IMR-90 (cell line): ENCODE measurements at regions not wholly inside any gene's neighbourhood (a gene's known extent, or its start where the extent isn't known, plus 50 kb on each side); places are given as distances from the start of the nearest gene placed in this dataset.

Source experiments
- ATAC-seq: fragments of 200-7000 bp; cut with Tn5 transposase; 2 replicates; pipeline ENCODE4 v1.9.1; 2020; ENCODE audit warnings: low read depth, mild to moderate bottlenecking, moderate library complexity
- BruUV-seq: library from RNA; stranded (reverse); fragments of 400-500 nt; replicated peaks from 2 replicates; lab custom pipeline; 2021; lab: Mats Ljungman, UMichigan
- CTCF ChIA-PET: fragments of 300-600 bp; formaldehyde crosslinking; extraction: SDS; loops from one replicate; lab custom pipeline; 2021; ENCODE audit warnings: antibody characterized with exemption; lab: Yijun Ruan, JAX
- POLR2A ChIA-PET: fragments of 300-600 bp; sonication (Branson Sonifier 250); formaldehyde crosslinking; loops from one replicate; lab custom pipeline; 2022; ENCODE audit warnings: antibody characterized with exemption; ENCODE audit not compliant: unreplicated experiment; lab: Charles Lee
- DNase-seq: peaks from one replicate; pipeline ENCODE4 v3.0.0; 2013
- H2AFZ ChIP-seq: replicated peaks from 2 replicates; pipeline ENCODE3; 2013; ENCODE audit warnings: low read length, mild to moderate bottlenecking; ENCODE audit not compliant: poor library complexity
- H2AK5ac ChIP-seq: 2 replicates; pipeline ENCODE4 v1.6.1; 2013; ENCODE audit warnings: low read depth, low read length, inconsistent platforms
- H2AK9ac ChIP-seq: replicated peaks from 2 replicates; pipeline ENCODE3; 2013; ENCODE audit warnings: mild to moderate bottlenecking, low read depth, low read length, moderate library complexity; ENCODE audit not compliant: poor library complexity
- H2BK120ac ChIP-seq: 2 replicates; pipeline ENCODE4 v1.6.1; 2013; ENCODE audit warnings: low read depth, low read length, inconsistent platforms
- H2BK15ac ChIP-seq: 3 replicates; pipeline ENCODE4 v1.6.1; 2013; ENCODE audit warnings: low read depth, low read length, inconsistent platforms
- H2BK20ac ChIP-seq: 2 replicates; pipeline ENCODE4 v1.6.1; 2013; ENCODE audit warnings: low read depth, mild to moderate bottlenecking, inconsistent platforms, low read length, moderate library complexity
- H2BK5ac ChIP-seq: 2 replicates; pipeline ENCODE4 v1.6.1; 2013; ENCODE audit warnings: mild to moderate bottlenecking, low read depth, low read length, inconsistent platforms; ENCODE audit not compliant: poor library complexity, severe bottlenecking
- H3K14ac ChIP-seq: replicated peaks from 2 replicates; pipeline ENCODE4 v1.6.1; 2013; ENCODE audit warnings: low read depth, low read length, inconsistent platforms
- H3K18ac ChIP-seq: 2 replicates; pipeline ENCODE4 v1.6.1; 2013; ENCODE audit warnings: low read depth, low read length, control low read depth
- H3K23ac ChIP-seq: 2 replicates; pipeline ENCODE4 v1.6.1; 2013; ENCODE audit warnings: low read depth, low read length, inconsistent platforms
- H3K27ac ChIP-seq: 2 replicates; pipeline ENCODE4 v1.5.1; 2013; ENCODE audit warnings: mild to moderate bottlenecking, control low read depth, low read length; ENCODE audit not compliant: insufficient read depth
- H3K27me3 ChIP-seq: 2 replicates; pipeline ENCODE4 v1.6.1; 2013; ENCODE audit warnings: low read length; ENCODE audit not compliant: control insufficient read depth, insufficient read depth
- H3K36me3 ChIP-seq: 2 replicates; pipeline ENCODE4 v1.6.1; 2013; ENCODE audit warnings: low read length, mixed read lengths; ENCODE audit not compliant: control insufficient read depth, insufficient read depth
- H3K4ac ChIP-seq: 2 replicates; pipeline ENCODE4 v1.6.1; 2013; ENCODE audit warnings: low read depth, low read length, inconsistent platforms
- H3K4me1 ChIP-seq: 2 replicates; pipeline ENCODE4 v1.6.1; 2013; ENCODE audit warnings: low read length, mixed read lengths; ENCODE audit not compliant: control insufficient read depth, insufficient read depth
- H3K4me2 ChIP-seq: 2 replicates; pipeline ENCODE4 v1.6.1; 2013; ENCODE audit warnings: low read depth, mild to moderate bottlenecking, control low read depth, low read length, moderate library complexity
- H3K4me3 ChIP-seq: 2 replicates; pipeline ENCODE4 v1.5.1; 2013; ENCODE audit warnings: low read depth, mild to moderate bottlenecking, control low read depth, low read length, moderate library complexity; ENCODE audit not compliant: insufficient read depth
- H3K56ac ChIP-seq: 2 replicates; pipeline ENCODE4 v1.6.1; 2013; ENCODE audit warnings: low read length, inconsistent platforms; ENCODE audit not compliant: insufficient read depth; ENCODE audit errors: extremely low read depth
- H3K79me1 ChIP-seq, 2 experiments: 2 replicates each; pipeline ENCODE4 v1.6.1; 2013; ENCODE audit warnings: low read length in 2 of 2, inconsistent platforms in 1 of 2, low read depth in 1 of 2
- H3K9ac ChIP-seq: 2 replicates; pipeline ENCODE4 v1.6.1; 2013; ENCODE audit warnings: low read depth, low read length, control low read depth
- H3K9me1 ChIP-seq: 2 replicates; pipeline ENCODE4 v1.6.1; 2013; ENCODE audit warnings: low read length, inconsistent platforms; ENCODE audit not compliant: insufficient read depth
- H3K9me3 ChIP-seq: 2 replicates; pipeline ENCODE4 v1.6.1; 2013; ENCODE audit warnings: low read length; ENCODE audit not compliant: control insufficient read depth, insufficient read depth
- H4K20me1 ChIP-seq: 2 replicates; pipeline ENCODE4 v1.6.1; 2013; ENCODE audit warnings: low read length, inconsistent platforms; ENCODE audit not compliant: insufficient read depth
- H4K5ac ChIP-seq: 2 replicates; pipeline ENCODE4 v1.6.1; 2013; ENCODE audit warnings: mild to moderate bottlenecking, low read depth, low read length, control low read depth
- H4K8ac ChIP-seq, 2 experiments: 2 replicates each; pipeline ENCODE4 v1.6.1; 2013; ENCODE audit warnings: low read depth in 2 of 2, low read length in 2 of 2, control low read depth in 1 of 2, inconsistent platforms in 1 of 2
- H4K91ac ChIP-seq: 2 replicates; pipeline ENCODE4 v1.6.1; 2013; ENCODE audit warnings: low read depth, low read length, inconsistent platforms; ENCODE audit not compliant: insufficient read depth
- BHLHE40 ChIP-seq: fragments of 150-350 bp; IDR thresholded peaks from 2 replicates; pipeline ENCODE4 v1.6.1; 2016; ENCODE audit warnings: mild to moderate bottlenecking, low read depth, low read length
- MXI1 ChIP-seq: IDR thresholded peaks from 2 replicates; pipeline ENCODE4 v1.6.1; 2012; ENCODE audit warnings: low read depth, mild to moderate bottlenecking, low read length, moderate library complexity, borderline replicate concordance
- RAD21 ChIP-seq: IDR thresholded peaks from 2 replicates; pipeline ENCODE4 v1.6.1; 2012; ENCODE audit warnings: low read length, improper control_type of control experiment
- SMC3 ChIP-seq: fragments of 150-350 bp; IDR thresholded peaks from 2 replicates; pipeline ENCODE4 v1.6.1; 2016; ENCODE audit warnings: low read depth, mild to moderate bottlenecking, antibody characterized with exemption, low read length, moderate library complexity
- WGBS, 2 experiments: methylation state at CpG; one replicate each; pipeline versions ENCODE4 v1.1.5 to v1.1.7; 2013; ENCODE audit warnings: missing lambda C conversion rate in 2 of 2; ENCODE audit not compliant: insufficient read length in 1 of 2; ENCODE audit errors: extremely low coverage in 2 of 2; 5-methylcytosine and 5-hydroxymethylcytosine counted together
- dilution Hi-C: fragments of 300-500 bp; cut with HindIII; formaldehyde crosslinking; loops from one replicate; pipeline ENCODE4 v1.14.3; 2018; ENCODE audit warnings: low sequenced_read_pairs; ENCODE audit not compliant: unreplicated experiment
- in situ Hi-C: fragments of 300-500 bp; cut with MboI; formaldehyde crosslinking; loops from 3 replicates; pipeline ENCODE4 v1.14.3; 2019; ENCODE audit warnings: low sequenced_read_pairs, inconsistent platforms, mixed read lengths
- intact Hi-C: fragments of 100-400 bp; cut with micrococcal nuclease; formaldehyde crosslinking; loops from 2 replicates; pipeline ENCODE4 v1.10.0; 2022

DNA sequence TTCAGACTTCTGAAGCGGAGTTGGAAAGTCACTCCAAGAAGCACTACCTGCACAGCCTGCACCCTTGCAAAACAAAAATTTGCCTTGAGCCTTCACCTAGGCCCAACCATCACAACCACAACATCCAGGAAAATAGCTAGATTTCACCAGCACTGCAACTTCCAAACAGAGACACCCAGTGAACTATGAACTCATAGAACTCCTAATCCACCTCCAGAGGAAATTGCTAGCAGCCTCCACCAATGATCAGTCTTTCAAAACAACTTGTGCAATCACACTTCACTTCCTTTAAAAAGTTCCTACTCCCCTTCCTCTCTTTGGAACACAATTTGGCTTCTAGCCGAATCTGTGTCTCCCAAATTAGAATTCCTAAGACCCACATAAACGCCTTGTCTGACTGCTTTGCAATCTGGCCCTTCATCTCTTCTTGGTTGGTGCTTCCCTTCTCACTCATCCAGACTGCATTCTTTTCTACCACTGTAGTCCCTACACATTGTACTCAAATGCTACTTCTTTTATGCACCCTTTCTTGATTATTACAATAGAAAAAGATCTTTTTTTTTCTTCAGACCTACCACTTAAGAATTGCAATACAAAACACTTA is 489.2 kb upstream of the ARGLU1 start:
- Histone ChIP-seq H2BK120ac (no peak overlapping the region), H3K23ac (no peak overlapping the region), H3K36me3 (no peaks in the 10 kb centered on the region), H2BK20ac (no peak overlapping the region), H3K79me1 (no peaks in the 10 kb centered on the region), H4K8ac (no peak overlapping the region), H3K4ac (no peak overlapping the region), H2AK9ac (peak overlapping the region; percentile 23), H4K5ac (no peak overlapping the region), H2BK5ac (no peak overlapping the region), H2AFZ (no peak overlapping the region), H3K9me3 (no peaks in the 10 kb centered on the region), H3K27ac (no peak overlapping the region), H3K4me2 (no peak overlapping the region), H3K4me1 (no peaks in the 10 kb centered on the region), H3K4me3 (no peak overlapping the region), H3K27me3 (no peaks in the 10 kb centered on the region), H2BK15ac (no peak overlapping the region), H3K9me1 (no peaks in the 10 kb centered on the region), H4K20me1 (no peaks in the 10 kb centered on the region), H4K91ac (no peak overlapping the region), H3K9ac (no peak overlapping the region), H3K14ac (no peak overlapping the region), H3K56ac (no peak overlapping the region), H2AK5ac (no peak overlapping the region), H3K18ac (no peak overlapping the region)
- WGBS, 2 experiments = 35% methylated on average over 2 of the region's 3 CpGs; no CpG with 5 or more reads in 1 of the 2 experiments
- in situ Hi-C loops = no loop called here
- dilution Hi-C loops = no loop called here
- DNase-seq (no peak), ATAC-seq (no peak)
- no peak for TF ChIP-seq MXI1
- TF ChIP-seq BHLHE40 = no peak
- no peak for TF ChIP-seq SMC3
- TF ChIP-seq RAD21 = no peak
- no TSS peak for BruUV-seq
- POLR2A ChIA-PET = no interaction called here
- CTCF ChIA-PET = no interaction called here
- intact Hi-C loops = no loop called here
